SK-N-SH treated with all-trans-retinoic acid at 6 μM for 48 hours (cell line): ENCODE measurements at regions not wholly inside any gene's neighbourhood (a gene's known extent, or its start where the extent isn't known, plus 50 kb on each side); places are given as distances from the start of the nearest gene placed in this dataset.

Experiments used
- ATAC-seq: fragments of 200-7000 bp; cut with Tn5 transposase; 3 replicates; pipeline ENCODE4 v1.9.1; 2020; ENCODE audit warnings: mild to moderate bottlenecking, moderate library complexity
- ARNTL ChIP-seq: fragments of 450-650 bp; formaldehyde crosslinking; IDR thresholded peaks from 2 replicates; pipeline ENCODE4 v1.5.0; 2020; ENCODE audit warnings: low read depth, mild to moderate bottlenecking, moderate library complexity, borderline replicate concordance
- BACH2 ChIP-seq: fragments of 250-450 bp; sonication (Bioruptor Pico); IDR thresholded peaks from 2 replicates; pipeline ENCODE4 v1.9.0; 2021; ENCODE audit warnings: mild to moderate bottlenecking, borderline replicate concordance
- CSDC2 ChIP-seq: fragments of 250-450 bp; sonication (Bioruptor Pico); IDR thresholded peaks from 2 replicates; pipeline ENCODE4 v1.5.0; 2020; ENCODE audit warnings: mild to moderate bottlenecking, moderate library complexity
- ESRRG ChIP-seq: fragments of 250-450 bp; sonication (Bioruptor Pico); IDR thresholded peaks from 2 replicates; pipeline ENCODE4 v1.6.1; 2021; ENCODE audit warnings: mild to moderate bottlenecking
- ISL1 ChIP-seq: fragments of 250-450 bp; sonication (Bioruptor Pico); IDR thresholded peaks from 2 replicates; pipeline ENCODE4 v2.1.2; 2022; ENCODE audit warnings: mild to moderate bottlenecking, moderate library complexity
- OSR1 ChIP-seq: fragments of 250-450 bp; sonication (Bioruptor Pico); IDR thresholded peaks from 2 replicates; pipeline ENCODE4 v1.8.0; 2022; ENCODE audit warnings: moderate library complexity, mild to moderate bottlenecking, inconsistent platforms
- PPARA ChIP-seq: fragments of 250-450 bp; sonication (Bioruptor Pico); IDR thresholded peaks from 2 replicates; pipeline ENCODE4 v1.5.0; 2020; ENCODE audit warnings: mild to moderate bottlenecking, borderline replicate concordance
- SNAI2 ChIP-seq: fragments of 250-450 bp; sonication (Bioruptor Pico); IDR thresholded peaks from 2 replicates; pipeline ENCODE4 v1.5.0; 2020; ENCODE audit warnings: mild to moderate bottlenecking, moderate library complexity
- TOX ChIP-seq: fragments of 250-450 bp; sonication (Bioruptor Pico); IDR thresholded peaks from 2 replicates; pipeline ENCODE4 v1.8.0; 2021; ENCODE audit warnings: mild to moderate bottlenecking, moderate library complexity, borderline replicate concordance
- ZFP3 ChIP-seq: fragments of 250-450 bp; sonication (Bioruptor Pico); IDR thresholded peaks from 2 replicates; pipeline ENCODE4 v1.5.0; 2020; ENCODE audit warnings: mild to moderate bottlenecking, moderate library complexity
- ZFP30 ChIP-seq: fragments of 450-650 bp; formaldehyde crosslinking; IDR thresholded peaks from 2 replicates; pipeline ENCODE4 v1.5.0; 2022; ENCODE audit warnings: mild to moderate bottlenecking, moderate library complexity
- ZNF565 ChIP-seq: fragments of 450-650 bp; formaldehyde crosslinking; conservative IDR thresholded peaks from 2 replicates; pipeline ENCODE4 v1.5.0; 2020; ENCODE audit warnings: low read depth, mild to moderate bottlenecking, moderate library complexity
- ZNF70 ChIP-seq: fragments of 450-650 bp; formaldehyde crosslinking; IDR thresholded peaks from 2 replicates; pipeline ENCODE4 v1.5.0; 2020; ENCODE audit warnings: mild to moderate bottlenecking, moderate library complexity
- ZNF8 ChIP-seq: fragments of 450-650 bp; formaldehyde crosslinking; IDR thresholded peaks from 2 replicates; pipeline ENCODE4 v1.5.0; 2020; ENCODE audit warnings: mild to moderate bottlenecking, moderate library complexity
- TF ChIP-seq, protein P1 (sequence below): fragments of 250-450 bp; sonication (Bioruptor Pico); IDR thresholded peaks from 2 replicates; pipeline ENCODE4 v1.8.0; 2021; ENCODE audit warnings: low read depth, mild to moderate bottlenecking, moderate library complexity, borderline replicate concordance
- TF ChIP-seq, protein P2 (sequence below): fragments of 250-450 bp; sonication (Bioruptor Pico); IDR thresholded peaks from 2 replicates; pipeline ENCODE4 v1.5.1; 2020; ENCODE audit warnings: low read depth, mild to moderate bottlenecking, moderate library complexity
- TF ChIP-seq, protein P3 (sequence below): fragments of 250-450 bp; sonication (Bioruptor Pico); IDR thresholded peaks from 2 replicates; pipeline ENCODE4 v1.8.0; 2020; ENCODE audit warnings: mild to moderate bottlenecking, moderate library complexity, borderline replicate concordance
- TF ChIP-seq, protein P4 (sequence below): fragments of 250-450 bp; sonication (Bioruptor Pico); IDR thresholded peaks from 2 replicates; pipeline ENCODE4 v1.5.1; 2021; ENCODE audit warnings: mild to moderate bottlenecking, moderate library complexity
- TF ChIP-seq, protein P5 (sequence below): fragments of 250-450 bp; sonication (Bioruptor Pico); IDR thresholded peaks from 2 replicates; pipeline ENCODE4 v1.5.0; 2020; ENCODE audit warnings: mild to moderate bottlenecking, moderate library complexity

DNA sequence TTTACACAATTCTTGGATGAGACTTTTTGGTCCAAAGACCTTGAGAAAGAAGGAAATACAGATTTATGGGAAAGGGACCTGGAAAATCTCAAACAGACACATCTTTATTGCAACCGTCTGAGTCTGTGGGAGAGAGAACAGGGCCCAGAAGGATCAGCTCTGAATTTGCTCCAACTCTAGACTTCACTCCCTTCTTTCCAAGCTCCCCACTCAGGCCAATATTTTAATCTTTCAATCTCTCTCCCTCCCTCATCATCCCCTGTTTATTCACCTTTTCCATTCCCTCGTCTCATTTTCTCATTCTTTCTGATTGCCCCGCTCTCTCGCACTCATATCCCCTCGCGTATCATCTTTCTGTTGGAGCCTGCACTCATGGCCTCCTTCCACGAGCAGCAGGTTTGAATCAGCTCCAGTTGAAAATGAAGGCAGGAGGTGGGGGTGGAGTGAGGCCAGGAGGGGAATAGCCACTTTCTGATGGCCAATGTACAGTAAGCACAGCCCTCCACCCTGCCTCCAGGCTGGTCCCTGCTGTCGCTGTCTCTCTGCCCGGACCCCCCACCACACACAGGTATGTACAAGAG lies 63.6 kb upstream of the BOC start:
- TF ChIP-seq, protein P1, sequence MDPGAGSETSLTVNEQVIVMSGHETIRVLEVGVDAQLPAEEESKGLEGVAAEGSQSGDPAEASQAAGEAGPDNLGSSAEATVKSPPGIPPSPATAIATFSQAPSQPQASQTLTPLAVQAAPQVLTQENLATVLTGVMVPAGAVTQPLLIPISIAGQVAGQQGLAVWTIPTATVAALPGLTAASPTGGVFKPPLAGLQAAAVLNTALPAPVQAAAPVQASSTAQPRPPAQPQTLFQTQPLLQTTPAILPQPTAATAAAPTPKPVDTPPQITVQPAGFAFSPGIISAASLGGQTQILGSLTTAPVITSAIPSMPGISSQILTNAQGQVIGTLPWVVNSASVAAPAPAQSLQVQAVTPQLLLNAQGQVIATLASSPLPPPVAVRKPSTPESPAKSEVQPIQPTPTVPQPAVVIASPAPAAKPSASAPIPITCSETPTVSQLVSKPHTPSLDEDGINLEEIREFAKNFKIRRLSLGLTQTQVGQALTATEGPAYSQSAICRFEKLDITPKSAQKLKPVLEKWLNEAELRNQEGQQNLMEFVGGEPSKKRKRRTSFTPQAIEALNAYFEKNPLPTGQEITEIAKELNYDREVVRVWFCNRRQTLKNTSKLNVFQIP (CRISPR knock-in tag) = no peak
- no peak for TF ChIP-seq ARNTL (CRISPR knock-in tag)
- no peak for TF ChIP-seq ESRRG (CRISPR knock-in tag)
- TF ChIP-seq, protein P2, sequence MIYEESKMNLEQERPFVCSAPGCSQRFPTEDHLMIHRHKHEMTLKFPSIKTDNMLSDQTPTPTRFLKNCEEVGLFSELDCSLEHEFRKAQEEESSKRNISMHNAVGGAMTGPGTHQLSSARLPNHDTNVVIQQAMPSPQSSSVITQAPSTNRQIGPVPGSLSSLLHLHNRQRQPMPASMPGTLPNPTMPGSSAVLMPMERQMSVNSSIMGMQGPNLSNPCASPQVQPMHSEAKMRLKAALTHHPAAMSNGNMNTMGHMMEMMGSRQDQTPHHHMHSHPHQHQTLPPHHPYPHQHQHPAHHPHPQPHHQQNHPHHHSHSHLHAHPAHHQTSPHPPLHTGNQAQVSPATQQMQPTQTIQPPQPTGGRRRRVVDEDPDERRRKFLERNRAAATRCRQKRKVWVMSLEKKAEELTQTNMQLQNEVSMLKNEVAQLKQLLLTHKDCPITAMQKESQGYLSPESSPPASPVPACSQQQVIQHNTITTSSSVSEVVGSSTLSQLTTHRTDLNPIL (CRISPR knock-in tag) = no peak
- TF ChIP-seq OSR1 (CRISPR knock-in tag) = no peak
- no peak for TF ChIP-seq PPARA (CRISPR knock-in tag)
- no peak for TF ChIP-seq CSDC2
- TF ChIP-seq, protein P3, sequence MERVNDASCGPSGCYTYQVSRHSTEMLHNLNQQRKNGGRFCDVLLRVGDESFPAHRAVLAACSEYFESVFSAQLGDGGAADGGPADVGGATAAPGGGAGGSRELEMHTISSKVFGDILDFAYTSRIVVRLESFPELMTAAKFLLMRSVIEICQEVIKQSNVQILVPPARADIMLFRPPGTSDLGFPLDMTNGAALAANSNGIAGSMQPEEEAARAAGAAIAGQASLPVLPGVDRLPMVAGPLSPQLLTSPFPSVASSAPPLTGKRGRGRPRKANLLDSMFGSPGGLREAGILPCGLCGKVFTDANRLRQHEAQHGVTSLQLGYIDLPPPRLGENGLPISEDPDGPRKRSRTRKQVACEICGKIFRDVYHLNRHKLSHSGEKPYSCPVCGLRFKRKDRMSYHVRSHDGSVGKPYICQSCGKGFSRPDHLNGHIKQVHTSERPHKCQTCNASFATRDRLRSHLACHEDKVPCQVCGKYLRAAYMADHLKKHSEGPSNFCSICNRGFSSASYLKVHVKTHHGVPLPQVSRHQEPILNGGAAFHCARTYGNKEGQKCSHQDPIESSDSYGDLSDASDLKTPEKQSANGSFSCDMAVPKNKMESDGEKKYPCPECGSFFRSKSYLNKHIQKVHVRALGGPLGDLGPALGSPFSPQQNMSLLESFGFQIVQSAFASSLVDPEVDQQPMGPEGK = no peak
- no peak for TF ChIP-seq ZNF8 (CRISPR knock-in tag)
- no peak for TF ChIP-seq ISL1
- no peak for TF ChIP-seq ZFP3 (CRISPR knock-in tag)
- TF ChIP-seq, all 23 proteins: peak for 0
- peak; percentile 77 for ATAC-seq

DNA sequence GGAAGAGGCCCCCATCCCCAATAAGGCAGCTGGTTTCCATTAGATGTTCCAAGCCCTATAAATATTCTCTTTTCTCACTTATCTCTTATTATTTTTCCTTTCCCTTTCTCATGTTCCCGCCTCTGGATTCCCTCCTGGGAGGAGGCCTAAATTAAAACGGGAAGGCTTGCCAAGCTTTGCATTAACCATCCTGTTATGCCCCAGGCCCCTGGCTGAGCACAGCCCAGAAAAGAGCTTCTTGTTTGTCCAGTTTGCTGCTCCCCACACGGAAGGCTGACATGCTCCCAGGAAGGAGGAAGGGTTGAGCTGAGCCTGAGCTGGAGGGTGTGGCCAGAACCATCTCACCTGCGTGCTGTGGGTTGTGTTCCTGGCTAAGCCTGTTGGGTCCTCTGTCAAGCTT lies 63.1 kb upstream of the BOC start:
- no peak for TF ChIP-seq BACH2 (CRISPR knock-in tag)
- TF ChIP-seq, protein P4, sequence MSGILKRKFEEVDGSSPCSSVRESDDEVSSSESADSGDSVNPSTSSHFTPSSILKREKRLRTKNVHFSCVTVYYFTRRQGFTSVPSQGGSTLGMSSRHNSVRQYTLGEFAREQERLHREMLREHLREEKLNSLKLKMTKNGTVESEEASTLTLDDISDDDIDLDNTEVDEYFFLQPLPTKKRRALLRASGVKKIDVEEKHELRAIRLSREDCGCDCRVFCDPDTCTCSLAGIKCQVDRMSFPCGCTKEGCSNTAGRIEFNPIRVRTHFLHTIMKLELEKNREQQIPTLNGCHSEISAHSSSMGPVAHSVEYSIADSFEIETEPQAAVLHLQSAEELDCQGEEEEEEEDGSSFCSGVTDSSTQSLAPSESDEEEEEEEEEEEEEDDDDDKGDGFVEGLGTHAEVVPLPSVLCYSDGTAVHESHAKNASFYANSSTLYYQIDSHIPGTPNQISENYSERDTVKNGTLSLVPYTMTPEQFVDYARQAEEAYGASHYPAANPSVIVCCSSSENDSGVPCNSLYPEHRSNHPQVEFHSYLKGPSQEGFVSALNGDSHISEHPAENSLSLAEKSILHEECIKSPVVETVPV = no peak
- TF ChIP-seq, protein P5, sequence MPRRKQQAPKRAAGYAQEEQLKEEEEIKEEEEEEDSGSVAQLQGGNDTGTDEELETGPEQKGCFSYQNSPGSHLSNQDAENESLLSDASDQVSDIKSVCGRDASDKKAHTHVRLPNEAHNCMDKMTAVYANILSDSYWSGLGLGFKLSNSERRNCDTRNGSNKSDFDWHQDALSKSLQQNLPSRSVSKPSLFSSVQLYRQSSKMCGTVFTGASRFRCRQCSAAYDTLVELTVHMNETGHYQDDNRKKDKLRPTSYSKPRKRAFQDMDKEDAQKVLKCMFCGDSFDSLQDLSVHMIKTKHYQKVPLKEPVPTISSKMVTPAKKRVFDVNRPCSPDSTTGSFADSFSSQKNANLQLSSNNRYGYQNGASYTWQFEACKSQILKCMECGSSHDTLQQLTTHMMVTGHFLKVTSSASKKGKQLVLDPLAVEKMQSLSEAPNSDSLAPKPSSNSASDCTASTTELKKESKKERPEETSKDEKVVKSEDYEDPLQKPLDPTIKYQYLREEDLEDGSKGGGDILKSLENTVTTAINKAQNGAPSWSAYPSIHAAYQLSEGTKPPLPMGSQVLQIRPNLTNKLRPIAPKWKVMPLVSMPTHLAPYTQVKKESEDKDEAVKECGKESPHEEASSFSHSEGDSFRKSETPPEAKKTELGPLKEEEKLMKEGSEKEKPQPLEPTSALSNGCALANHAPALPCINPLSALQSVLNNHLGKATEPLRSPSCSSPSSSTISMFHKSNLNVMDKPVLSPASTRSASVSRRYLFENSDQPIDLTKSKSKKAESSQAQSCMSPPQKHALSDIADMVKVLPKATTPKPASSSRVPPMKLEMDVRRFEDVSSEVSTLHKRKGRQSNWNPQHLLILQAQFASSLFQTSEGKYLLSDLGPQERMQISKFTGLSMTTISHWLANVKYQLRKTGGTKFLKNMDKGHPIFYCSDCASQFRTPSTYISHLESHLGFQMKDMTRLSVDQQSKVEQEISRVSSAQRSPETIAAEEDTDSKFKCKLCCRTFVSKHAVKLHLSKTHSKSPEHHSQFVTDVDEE (CRISPR knock-in tag) = no peak
- no peak for TF ChIP-seq ZNF8 (CRISPR knock-in tag)
- TF ChIP-seq SNAI2 = no peak
- no peak for TF ChIP-seq CSDC2
- TF ChIP-seq, protein P3 = no peak
- no peak for TF ChIP-seq ISL1
- TF ChIP-seq ZFP3 (CRISPR knock-in tag) = no peak
- TF ChIP-seq PPARA (CRISPR knock-in tag) = no peak
- TF ChIP-seq ZFP30 (CRISPR knock-in tag) = no peak
- TF ChIP-seq TOX (CRISPR knock-in tag) = no peak
- TF ChIP-seq ZNF565 (CRISPR knock-in tag) = no peak
- no peak for TF ChIP-seq ESRRG (CRISPR knock-in tag)
- peak; percentile 69 for ATAC-seq

DNA sequence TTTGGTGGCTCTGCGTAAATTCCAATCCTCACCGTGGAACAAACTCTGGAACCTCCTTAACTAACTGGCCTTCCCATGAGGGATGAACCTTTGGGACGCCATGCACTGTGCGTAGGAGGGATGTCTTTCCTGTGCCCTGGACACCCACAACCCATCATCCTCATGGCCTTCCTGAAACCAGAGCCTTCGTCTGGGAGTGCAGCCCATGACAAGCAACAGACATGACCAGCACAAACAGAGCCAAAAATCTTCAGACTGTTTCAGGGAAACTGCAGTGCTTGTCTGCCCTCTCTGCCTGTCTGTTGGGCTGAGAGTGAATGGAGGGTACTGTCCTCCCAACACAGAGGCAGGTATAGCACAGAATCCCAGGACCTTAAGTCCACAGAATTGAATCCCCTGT lies 61.1 kb upstream of the BOC start:
- TF ChIP-seq ZNF8 (CRISPR knock-in tag) (no peak), ESRRG (CRISPR knock-in tag) (no peak), CSDC2 (no peak), ZNF565 (CRISPR knock-in tag) (no peak), ZNF70 (CRISPR knock-in tag) (no peak)
- ATAC-seq = no peak
